ENCODE measurements at regions not wholly inside any gene's neighbourhood (a gene's known extent, or its start where the extent isn't known, plus 50 kb on each side); places are given as distances from the start of the nearest gene placed in this dataset.

- Histone ChIP-seq H3K4me1 (no peaks in the 10 kb centered on the region), H3K4me3 (no peak overlapping the region), H3K27me3 (no peaks in the 10 kb centered on the region), H3K27ac (replicated peaks in 1 of 4) (no peak overlapping the region), H3K36me3 (no peaks in the 10 kb centered on the region), H3K9me3 (no peaks in the 10 kb centered on the region)
- intact Hi-C loops (cut with DNase I), result no loop called here
- TF ChIP-seq POLR2A (IDR thresholded peaks at IDR 0.05; ENCODE audit: low read depth) (no peak), EP300 (IDR thresholded peaks at IDR 0.05) (no peak), CTCF (IDR thresholded peaks at IDR 0.05) (no peak), POLR2AphosphoS5 (IDR thresholded peaks at IDR 0.05) (no peak)
- no peak for DNase-seq (ENCODE audit: extremely low spot score)
- 92% methylated on average over 2 of the region's 2 CpGs for WGBS
These were observed 480.3 kb downstream of the NSUN3 start for GRCh38 chr3:94543161-94543560.

GRCh38 chr3:94544131-94544789 is 481.4 kb downstream of the NSUN3 start:
- Histone ChIP-seq H3K36me3 (no peaks in the 10 kb centered on the region), H3K27me3 (no peaks in the 10 kb centered on the region), H3K4me1 (no peaks in the 10 kb centered on the region), H3K4me3 (no peak overlapping the region), H3K27ac (replicated peaks in 1 of 4) (no peak overlapping the region), H3K9me3 (peaks cover 0 to 1% (median 0%) of the 10 kb centered on the region in 4 donors)
- no peak for TF ChIP-seq POLR2A (IDR thresholded peaks at IDR 0.05; ENCODE audit: low read depth)
- intact Hi-C loops (cut with DNase I), result no loop called here
- WGBS, result 78% methylated on average over 2 of the region's 2 CpGs
- DNase-seq (ENCODE audit: extremely low spot score), result no peak

GRCh38 chr3:94548581-94549316 is 485.9 kb downstream of the NSUN3 start:
- no peak overlapping the region for H3K4me3 ChIP-seq
- no peaks in the 10 kb centered on the region for H3K36me3 ChIP-seq
- H3K9me3 ChIP-seq, result peaks cover 0 to 14% (median 9%) of the 10 kb centered on the region in 4 donors
- TF ChIP-seq POLR2A (IDR thresholded peaks at IDR 0.05; ENCODE audit: low read depth), result no peak
- TF ChIP-seq EP300 (IDR thresholded peaks at IDR 0.05), result no peak
- no peak for TF ChIP-seq POLR2AphosphoS5 (IDR thresholded peaks at IDR 0.05)
- TF ChIP-seq CTCF (IDR thresholded peaks at IDR 0.05), result no peak
- DNase-seq (ENCODE audit: extremely low spot score), result no peak
- H3K27ac ChIP-seq (replicated peaks in 1 of 4), result no peak overlapping the region
- no peaks in the 10 kb centered on the region for H3K4me1 ChIP-seq
- no peaks in the 10 kb centered on the region for H3K27me3 ChIP-seq
- WGBS, result 0% methylated on average over 1 of the region's 1 CpG
- intact Hi-C loops (cut with DNase I), result no loop called here

GRCh38 chr3:94561094-94561493 is 498.2 kb downstream of the NSUN3 start:
- intact Hi-C loops (cut with DNase I), result no loop called here
- Histone ChIP-seq H3K27me3 (no peaks in the 10 kb centered on the region), H3K27ac (replicated peaks in 1 of 4) (no peak overlapping the region), H3K36me3 (no peaks in the 10 kb centered on the region), H3K4me3 (no peak overlapping the region), H3K4me1 (no peaks in the 10 kb centered on the region), H3K9me3 (peaks cover 0 to 10% (median 0%) of the 10 kb centered on the region in 4 donors)
- no peak for DNase-seq (ENCODE audit: extremely low spot score)
- TF ChIP-seq CTCF (IDR thresholded peaks at IDR 0.05), result no peak
- no peak for TF ChIP-seq POLR2AphosphoS5 (IDR thresholded peaks at IDR 0.05)
- TF ChIP-seq POLR2A (IDR thresholded peaks at IDR 0.05; ENCODE audit: low read depth), result no peak
- no peak for TF ChIP-seq EP300 (IDR thresholded peaks at IDR 0.05)
- 75% methylated on average over 3 of the region's 3 CpGs for WGBS

- no peak for DNase-seq (ENCODE audit: extremely low spot score)
- Histone ChIP-seq H3K36me3 (no peaks in the 10 kb centered on the region), H3K4me3 (no peak overlapping the region), H3K4me1 (no peaks in the 10 kb centered on the region), H3K27me3 (no peaks in the 10 kb centered on the region), H3K27ac (replicated peaks in 1 of 4) (no peak overlapping the region), H3K9me3 (no peaks in the 10 kb centered on the region)
- 90% methylated on average over 1 of the region's 1 CpG for WGBS
- TF ChIP-seq POLR2A (IDR thresholded peaks at IDR 0.05; ENCODE audit: low read depth) (no peak), POLR2AphosphoS5 (IDR thresholded peaks at IDR 0.05) (no peak), CTCF (IDR thresholded peaks at IDR 0.05) (no peak)
- intact Hi-C loops (cut with DNase I), result no loop called here
These were observed 501.4 kb downstream of the NSUN3 start for GRCh38 chr3:94564247-94564646.
